Activated CD4-positive, alpha-beta T cell treated with anti-CD3 and anti-CD28 coated beads, Interleukin-10, Interleukin-2, amounts not matched to agents 100 ng/mL and 50 ng/mL, durations not matched to agents 16 hours and 8 hours (primary cell): ENCODE measurements at regions not wholly inside any gene's neighbourhood (a gene's known extent, or its start where the extent isn't known, plus 50 kb on each side); places are given as distances from the start of the nearest gene placed in this dataset.

Experiments used
- DNase-seq: peaks from one replicate; pipeline ENCODE4 v3.0.0-alpha.2; 2020

- DNase-seq, result no peak
These were observed 1381.5 kb upstream of the TENM4 start for GRCh38 chr11:80822308-80822707.

GRCh38 chr11:80819271-80819670 lies 1378.4 kb upstream of the TENM4 start:
- no peak for DNase-seq

- no peak for DNase-seq
These were observed 1376.1 kb upstream of the TENM4 start for GRCh38 chr11:80816966-80817365.

- no peak for DNase-seq
These were observed 1375.6 kb upstream of the TENM4 start for GRCh38 chr11:80816454-80816847.

- peak; percentile 41 for DNase-seq
These were observed 1375.1 kb upstream of the TENM4 start for GRCh38 chr11:80815752-80816453.

GRCh38 chr11:80814813-80815212 lies 1374.0 kb upstream of the TENM4 start:
- no peak for DNase-seq

GRCh38 chr11:80810695-80811094 lies 1369.9 kb upstream of the TENM4 start:
- no peak for DNase-seq

- DNase-seq, result no peak
These were observed 1357.3 kb upstream of the TENM4 start for GRCh38 chr11:80798174-80798573.

- DNase-seq, result no peak
These were observed 1342.7 kb upstream of the TENM4 start for GRCh38 chr11:80783561-80783960.

- DNase-seq, result no peak
These were observed 1341.5 kb upstream of the TENM4 start for GRCh38 chr11:80782135-80782885.

- no peak for DNase-seq
These were observed 1339.2 kb upstream of the TENM4 start for GRCh38 chr11:80779905-80780605.

- DNase-seq, result no peak
These were observed 1338.1 kb upstream of the TENM4 start for GRCh38 chr11:80778941-80779340.

GRCh38 chr11:80778432-80778831 lies 1337.6 kb upstream of the TENM4 start:
- no peak for DNase-seq

- DNase-seq, result no peak
These were observed 1333.1 kb upstream of the TENM4 start for GRCh38 chr11:80773919-80774318.

- no peak for DNase-seq
These were observed 1330.2 kb upstream of the TENM4 start for GRCh38 chr11:80771017-80771416.

- no peak for DNase-seq
These were observed 1318.0 kb upstream of the TENM4 start for GRCh38 chr11:80758787-80759186.

- DNase-seq, result no peak
These were observed 1307.5 kb upstream of the TENM4 start for GRCh38 chr11:80748207-80748925.

GRCh38 chr11:80746300-80746699 lies 1305.5 kb upstream of the TENM4 start:
- no peak for DNase-seq

GRCh38 chr11:80745416-80745815 lies 1304.6 kb upstream of the TENM4 start:
- DNase-seq, result no peak

- no peak for DNase-seq
These were observed 1293.0 kb upstream of the TENM4 start for GRCh38 chr11:80733790-80734189.

- no peak for DNase-seq
These were observed 1292.5 kb upstream of the TENM4 start for GRCh38 chr11:80733361-80733760.

- DNase-seq, result peak; percentile 0
These were observed 1286.5 kb upstream of the TENM4 start for GRCh38 chr11:80727315-80727714.

GRCh38 chr11:80726236-80726635 lies 1285.4 kb upstream of the TENM4 start:
- DNase-seq, result no peak
